PFSK-1 (cell line): ENCODE measurements at regions not wholly inside any gene's neighbourhood (a gene's known extent, or its start where the extent isn't known, plus 50 kb on each side); places are given as distances from the start of the nearest gene placed in this dataset.

Experiments used
- POLR2AphosphoS5 ChIP-seq: IDR thresholded peaks from 2 replicates; pipeline ENCODE4 v1.6.1; 2012; ENCODE audit warnings: low read depth, mild to moderate bottlenecking, control low read depth, low read length, moderate library complexity
- TAF1 ChIP-seq: IDR thresholded peaks from 2 replicates; pipeline ENCODE4 v1.6.1; 2012; ENCODE audit warnings: low read length, control low read depth, borderline replicate concordance; ENCODE audit not compliant: insufficient read depth
- TF ChIP-seq, protein P1 (sequence below), 2 experiments: IDR thresholded peaks; 2 replicates each; pipeline versions ENCODE4 v1.6.1 to v1.8.0; 2011 to 2012; ENCODE audit warnings: low read depth in 2 of 2, low read length in 2 of 2, control low read depth in 1 of 2, inconsistent platforms in 1 of 2, mild to moderate bottlenecking in 1 of 2, moderate library complexity in 1 of 2; ENCODE audit not compliant: insufficient read depth in 1 of 2

DNA sequence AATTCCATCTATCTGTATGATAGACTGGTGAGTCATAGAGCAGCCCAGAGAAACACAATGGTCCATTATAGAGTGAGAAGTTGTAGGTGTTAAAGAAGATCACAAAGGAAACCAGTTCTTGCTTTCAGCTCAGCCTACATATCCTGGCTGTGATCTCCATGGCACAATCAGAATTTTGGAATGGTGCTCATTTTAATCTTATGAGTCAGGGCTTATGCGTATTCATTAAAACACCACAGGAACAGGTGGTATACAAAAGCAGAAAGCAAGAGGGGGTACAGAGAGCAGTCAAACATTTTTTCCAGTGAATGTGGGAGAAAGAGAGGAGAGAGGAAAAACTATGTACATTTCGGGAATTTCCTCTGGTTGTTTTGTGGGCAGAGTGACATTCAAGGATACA is 126.9 kb downstream of the MFAP3L start:
- TF ChIP-seq POLR2AphosphoS5 (no peak), TAF1 (no peak)
- TF ChIP-seq, protein P1, sequence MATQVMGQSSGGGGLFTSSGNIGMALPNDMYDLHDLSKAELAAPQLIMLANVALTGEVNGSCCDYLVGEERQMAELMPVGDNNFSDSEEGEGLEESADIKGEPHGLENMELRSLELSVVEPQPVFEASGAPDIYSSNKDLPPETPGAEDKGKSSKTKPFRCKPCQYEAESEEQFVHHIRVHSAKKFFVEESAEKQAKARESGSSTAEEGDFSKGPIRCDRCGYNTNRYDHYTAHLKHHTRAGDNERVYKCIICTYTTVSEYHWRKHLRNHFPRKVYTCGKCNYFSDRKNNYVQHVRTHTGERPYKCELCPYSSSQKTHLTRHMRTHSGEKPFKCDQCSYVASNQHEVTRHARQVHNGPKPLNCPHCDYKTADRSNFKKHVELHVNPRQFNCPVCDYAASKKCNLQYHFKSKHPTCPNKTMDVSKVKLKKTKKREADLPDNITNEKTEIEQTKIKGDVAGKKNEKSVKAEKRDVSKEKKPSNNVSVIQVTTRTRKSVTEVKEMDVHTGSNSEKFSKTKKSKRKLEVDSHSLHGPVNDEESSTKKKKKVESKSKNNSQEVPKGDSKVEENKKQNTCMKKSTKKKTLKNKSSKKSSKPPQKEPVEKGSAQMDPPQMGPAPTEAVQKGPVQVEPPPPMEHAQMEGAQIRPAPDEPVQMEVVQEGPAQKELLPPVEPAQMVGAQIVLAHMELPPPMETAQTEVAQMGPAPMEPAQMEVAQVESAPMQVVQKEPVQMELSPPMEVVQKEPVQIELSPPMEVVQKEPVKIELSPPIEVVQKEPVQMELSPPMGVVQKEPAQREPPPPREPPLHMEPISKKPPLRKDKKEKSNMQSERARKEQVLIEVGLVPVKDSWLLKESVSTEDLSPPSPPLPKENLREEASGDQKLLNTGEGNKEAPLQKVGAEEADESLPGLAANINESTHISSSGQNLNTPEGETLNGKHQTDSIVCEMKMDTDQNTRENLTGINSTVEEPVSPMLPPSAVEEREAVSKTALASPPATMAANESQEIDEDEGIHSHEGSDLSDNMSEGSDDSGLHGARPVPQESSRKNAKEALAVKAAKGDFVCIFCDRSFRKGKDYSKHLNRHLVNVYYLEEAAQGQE (IDR thresholded peaks at IDR 0.05; ENCODE audit: insufficient read depth in 1 of 2, low read depth in 2 of 2, low read length in 2 of 2) = no peak
